Dendritic cell treated with granulocyte-macrophage colony-stimulating factor and Interleukin-4, amounts not matched to agents 40 ng/mL and 50 ng/mL, for 4 days (primary cell): ENCODE measurements at regions not wholly inside any gene's neighbourhood (a gene's known extent, or its start where the extent isn't known, plus 50 kb on each side); places are given as distances from the start of the nearest gene placed in this dataset.

Source experiments
- H3K27ac Mint-ChIP-seq: one replicate; pipeline ENCODE4 v1.8.0; 2022; ENCODE audit warnings: mild to moderate bottlenecking, mixed read lengths
- H3K27me3 Mint-ChIP-seq: one replicate; pipeline ENCODE4 v1.8.0; 2022; ENCODE audit warnings: mild to moderate bottlenecking, mixed read lengths
- H3K36me3 Mint-ChIP-seq: one replicate; pipeline ENCODE4 v1.8.0; 2022; ENCODE audit warnings: low read depth, mixed read lengths
- H3K4me1 Mint-ChIP-seq: one replicate; pipeline ENCODE4 v1.8.0; 2022; ENCODE audit warnings: low read depth, mixed read lengths
- H3K4me3 Mint-ChIP-seq: one replicate; pipeline ENCODE4 v1.8.0; 2022; ENCODE audit warnings: mild to moderate bottlenecking, moderate library complexity, mixed read lengths
- H3K9me3 Mint-ChIP-seq: one replicate; pipeline ENCODE4 v1.8.0; 2022; ENCODE audit warnings: mixed read lengths
- intact Hi-C: fragments of 100-400 bp; cut with micrococcal nuclease; formaldehyde crosslinking; loops from one replicate; pipeline ENCODE4 v1.15.0; 2022

DNA sequence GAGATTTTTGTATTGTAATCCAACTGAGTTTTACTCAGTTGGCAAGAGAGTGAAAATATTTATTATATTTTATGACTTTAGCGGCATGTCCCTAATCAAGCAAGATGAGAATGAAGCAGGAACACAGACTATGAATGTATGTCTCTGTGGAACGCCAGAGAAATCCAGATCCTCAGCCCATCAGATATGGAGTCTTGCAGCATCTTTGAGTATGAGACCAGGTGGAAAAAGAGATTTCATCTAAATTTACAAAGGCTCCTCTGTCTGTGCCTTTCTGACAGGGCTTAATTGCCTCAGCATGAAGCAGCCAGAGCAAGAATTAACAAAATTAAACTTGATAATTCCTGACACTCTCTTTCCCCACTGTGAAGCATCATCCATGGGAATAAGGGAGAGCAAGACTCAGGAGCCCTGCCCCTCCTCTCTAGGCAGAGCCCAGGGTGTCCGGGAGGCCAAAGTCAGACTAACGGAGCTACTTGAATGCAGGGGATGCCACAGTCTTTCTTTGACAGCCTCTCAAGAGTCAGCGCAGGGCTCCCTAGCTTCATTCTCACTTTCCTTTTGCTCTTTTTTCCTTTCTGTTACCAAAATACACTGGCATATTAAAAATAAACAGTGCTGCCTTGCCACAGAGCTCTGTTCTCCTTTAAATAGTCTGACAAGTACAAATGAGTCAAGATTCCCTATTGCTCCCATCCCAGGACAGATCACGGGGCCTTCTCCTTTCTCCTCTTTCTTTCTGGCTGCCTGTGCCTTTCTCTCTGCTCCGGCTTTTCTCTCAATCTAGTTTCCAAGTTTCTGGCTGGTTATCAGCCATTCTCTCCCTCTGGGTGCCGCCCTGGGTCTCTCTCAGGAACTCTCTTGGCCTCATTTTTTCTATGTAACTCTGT is 132.2 kb upstream of the INHBA start:
- Mint-ChIP-seq H3K4me3 (no peak overlapping the region), H3K9me3 (peaks cover 30% of the 10 kb centered on the region), H3K27me3 (no peaks in the 10 kb centered on the region), H3K36me3 (no peaks in the 10 kb centered on the region), H3K4me1 (peaks cover 13% of the 10 kb centered on the region), H3K27ac (no peak overlapping the region)
- intact Hi-C loops: no loop called here

DNA sequence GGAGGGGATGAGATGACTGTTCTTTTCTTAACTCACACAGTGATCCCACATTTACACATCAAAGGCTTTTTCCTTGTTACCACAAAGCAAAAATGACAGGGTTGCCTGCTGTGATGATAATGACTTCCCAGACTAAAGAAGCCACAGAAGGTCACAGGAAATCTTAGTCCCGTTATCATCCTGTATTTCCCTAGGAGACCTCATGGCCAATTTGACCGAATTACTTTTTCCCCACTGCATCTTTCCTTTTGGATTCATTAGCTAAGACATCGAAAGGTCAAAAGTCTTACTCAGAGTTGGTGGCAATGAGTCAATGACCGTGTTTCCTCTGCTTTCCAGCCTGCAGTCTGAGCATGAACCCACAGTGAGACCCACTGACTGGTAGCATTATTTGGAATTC is 130.1 kb upstream of the INHBA start:
- peaks cover 2% of the 10 kb centered on the region for H3K27me3 Mint-ChIP-seq
- H3K4me1 Mint-ChIP-seq: peaks cover 10% of the 10 kb centered on the region
- H3K9me3 Mint-ChIP-seq: peaks cover 21% of the 10 kb centered on the region
- H3K27ac Mint-ChIP-seq: no peak overlapping the region
- H3K4me3 Mint-ChIP-seq: no peak overlapping the region
- intact Hi-C loops: no loop called here
- no peaks in the 10 kb centered on the region for H3K36me3 Mint-ChIP-seq

DNA sequence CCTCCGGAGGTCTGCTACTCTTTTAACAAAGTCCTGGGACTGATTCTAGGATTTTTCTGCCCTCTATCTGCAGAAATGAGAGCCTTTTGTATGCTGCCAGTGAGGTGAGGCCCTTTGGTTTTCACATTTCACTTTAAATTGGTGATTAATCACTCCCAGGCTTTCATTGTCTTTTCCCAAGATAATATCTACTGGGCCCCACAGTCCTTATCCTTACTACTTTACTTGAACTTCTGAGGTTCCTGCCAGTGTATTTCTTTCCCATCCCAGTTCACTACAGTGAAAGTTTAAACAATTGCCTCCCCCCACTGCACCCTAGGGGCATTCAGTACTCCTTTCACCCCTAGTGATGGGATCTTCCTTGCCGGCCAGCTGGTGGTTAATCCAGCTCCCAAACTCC is 127.4 kb upstream of the INHBA start:
- Mint-ChIP-seq H3K4me1 (peaks cover 5% of the 10 kb centered on the region), H3K4me3 (no peak overlapping the region), H3K27me3 (peaks cover 2% of the 10 kb centered on the region), H3K36me3 (no peaks in the 10 kb centered on the region), H3K9me3 (peaks cover 15% of the 10 kb centered on the region), H3K27ac (no peak overlapping the region)
- intact Hi-C loops: no loop called here

DNA sequence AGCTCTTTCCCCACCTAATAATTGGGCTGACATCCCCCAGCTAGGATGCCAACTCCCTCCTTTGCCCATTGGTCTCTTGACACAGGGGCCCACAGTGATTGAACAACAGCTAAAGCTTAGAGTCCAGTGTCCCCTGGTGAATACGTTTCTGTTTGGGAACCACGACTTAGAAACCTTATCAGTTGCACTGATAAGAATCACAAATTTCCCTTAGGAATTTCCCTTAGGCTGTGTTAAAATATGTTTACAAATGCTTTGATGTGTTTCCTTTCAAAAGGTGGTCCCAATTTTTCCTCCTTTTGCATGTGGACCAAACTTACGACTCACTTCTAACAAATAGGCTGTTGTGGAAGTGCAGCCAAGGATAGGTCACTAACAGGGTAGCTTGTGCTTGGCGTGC is 126.0 kb upstream of the INHBA start:
- Mint-ChIP-seq H3K27ac (no peak overlapping the region), H3K4me3 (no peak overlapping the region), H3K36me3 (no peaks in the 10 kb centered on the region), H3K4me1 (peaks cover 6% of the 10 kb centered on the region), H3K27me3 (peaks cover 2% of the 10 kb centered on the region), H3K9me3 (peaks cover 15% of the 10 kb centered on the region)
- intact Hi-C loops: no loop called here

DNA sequence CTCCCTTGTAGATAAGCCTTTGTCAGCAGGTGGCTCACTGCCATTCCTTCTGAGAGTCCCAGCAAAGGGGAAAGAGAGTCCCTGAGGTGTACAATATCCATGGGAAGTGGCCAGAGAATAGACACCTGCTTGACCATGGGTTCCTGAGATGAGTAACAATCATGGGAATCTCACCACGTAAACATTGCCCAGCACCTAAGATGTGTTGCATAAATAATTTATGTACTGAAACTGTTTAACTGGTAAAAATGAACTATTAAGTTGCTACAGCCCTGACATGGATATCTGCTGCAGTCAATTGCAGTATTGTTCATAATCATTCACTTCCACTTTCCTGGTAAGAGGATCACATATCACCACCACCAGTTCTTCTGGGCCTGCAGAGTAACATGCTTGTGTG is 123.8 kb upstream of the INHBA start:
- intact Hi-C loops: no loop called here
- Mint-ChIP-seq H3K36me3 (no peaks in the 10 kb centered on the region), H3K4me1 (peaks cover 15% of the 10 kb centered on the region), H3K27me3 (peaks cover 2% of the 10 kb centered on the region), H3K4me3 (no peak overlapping the region), H3K27ac (no peak overlapping the region), H3K9me3 (peaks cover 8% of the 10 kb centered on the region)

DNA sequence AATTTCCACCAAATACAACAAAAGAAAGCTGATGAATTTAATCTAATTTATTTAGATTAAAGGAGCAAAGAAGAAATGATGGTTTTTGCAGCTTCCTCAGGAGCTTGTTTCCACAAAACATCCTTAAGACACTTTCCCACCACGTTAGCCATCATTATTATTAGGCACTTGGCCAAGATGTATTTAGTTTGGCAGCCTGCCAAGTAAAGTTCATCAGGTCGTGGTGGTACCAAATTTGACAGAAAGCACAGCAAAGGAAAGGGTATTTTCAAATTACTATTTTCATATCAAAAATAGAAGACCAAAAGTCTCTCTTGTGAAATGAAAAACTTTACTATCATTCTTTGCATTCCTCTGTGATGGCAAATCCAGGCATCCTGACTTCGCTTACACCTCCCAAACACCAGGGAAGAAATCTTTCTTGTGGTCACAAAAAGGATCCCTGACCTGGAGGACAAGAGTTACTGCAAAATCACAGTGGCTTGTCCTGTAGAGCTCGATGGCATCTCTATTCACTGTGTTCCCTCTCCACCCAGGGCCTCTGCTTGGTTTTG is 123.1 kb upstream of the INHBA start:
- H3K4me3 Mint-ChIP-seq: no peak overlapping the region
- peaks cover 15% of the 10 kb centered on the region for H3K4me1 Mint-ChIP-seq
- intact Hi-C loops: no loop called here
- no peaks in the 10 kb centered on the region for H3K36me3 Mint-ChIP-seq
- H3K9me3 Mint-ChIP-seq: peaks cover 8% of the 10 kb centered on the region
- peaks cover 2% of the 10 kb centered on the region for H3K27me3 Mint-ChIP-seq
- no peak overlapping the region for H3K27ac Mint-ChIP-seq

DNA sequence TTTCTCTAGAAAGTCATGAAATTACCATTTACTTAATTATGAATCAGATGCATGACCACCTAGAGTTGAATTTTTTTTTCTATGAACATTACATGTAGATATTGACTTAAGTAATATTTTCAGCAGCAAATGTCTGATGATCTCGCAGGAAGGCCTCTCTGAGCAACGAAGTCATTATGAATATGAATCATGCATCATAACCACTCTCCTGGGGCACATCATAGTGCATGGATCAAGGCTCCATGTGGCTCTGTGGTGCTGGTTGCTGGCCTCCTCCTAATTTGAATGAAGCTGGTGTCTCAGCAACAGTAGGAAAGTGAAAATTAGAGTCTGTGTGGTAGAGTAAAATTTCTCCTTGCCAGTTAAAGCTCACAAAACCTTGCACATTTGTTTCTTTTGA is 121.4 kb upstream of the INHBA start:
- intact Hi-C loops: no loop called here
- Mint-ChIP-seq H3K36me3 (no peaks in the 10 kb centered on the region), H3K4me3 (no peak overlapping the region), H3K4me1 (peaks cover 9% of the 10 kb centered on the region), H3K27ac (no peak overlapping the region), H3K9me3 (peaks cover 8% of the 10 kb centered on the region), H3K27me3 (no peaks in the 10 kb centered on the region)

DNA sequence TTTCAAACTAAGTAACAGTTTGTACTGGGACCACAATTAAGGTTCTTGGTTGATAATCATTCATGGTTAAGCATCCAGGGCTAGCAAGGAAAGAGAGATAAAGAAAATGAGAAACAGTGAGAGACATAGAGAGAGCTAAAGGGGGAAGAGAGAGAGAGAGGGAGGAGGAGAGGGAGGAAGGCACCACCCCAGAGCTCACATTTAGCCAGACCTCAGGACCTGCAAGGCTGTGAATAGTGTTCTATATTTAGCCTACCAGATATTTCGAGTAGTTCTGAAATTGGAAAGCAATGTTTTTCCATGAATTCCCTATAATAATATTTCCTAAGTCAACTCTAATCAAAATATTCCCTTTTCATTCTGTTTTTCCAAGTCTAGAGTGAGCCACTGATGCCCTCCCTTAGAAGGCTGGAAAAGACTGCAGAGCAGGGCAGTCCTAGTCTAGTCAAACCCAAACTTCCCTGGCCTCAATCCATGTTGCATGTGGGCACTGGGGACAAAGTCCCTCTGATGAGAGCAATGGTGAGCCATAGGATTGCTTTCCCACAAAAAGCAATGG is 119.4 kb upstream of the INHBA start:
- Mint-ChIP-seq H3K27ac (no peak overlapping the region), H3K4me3 (no peak overlapping the region), H3K36me3 (no peaks in the 10 kb centered on the region), H3K9me3 (peaks cover 8% of the 10 kb centered on the region), H3K4me1 (peaks cover 9% of the 10 kb centered on the region), H3K27me3 (no peaks in the 10 kb centered on the region)
- intact Hi-C loops: no loop called here

DNA sequence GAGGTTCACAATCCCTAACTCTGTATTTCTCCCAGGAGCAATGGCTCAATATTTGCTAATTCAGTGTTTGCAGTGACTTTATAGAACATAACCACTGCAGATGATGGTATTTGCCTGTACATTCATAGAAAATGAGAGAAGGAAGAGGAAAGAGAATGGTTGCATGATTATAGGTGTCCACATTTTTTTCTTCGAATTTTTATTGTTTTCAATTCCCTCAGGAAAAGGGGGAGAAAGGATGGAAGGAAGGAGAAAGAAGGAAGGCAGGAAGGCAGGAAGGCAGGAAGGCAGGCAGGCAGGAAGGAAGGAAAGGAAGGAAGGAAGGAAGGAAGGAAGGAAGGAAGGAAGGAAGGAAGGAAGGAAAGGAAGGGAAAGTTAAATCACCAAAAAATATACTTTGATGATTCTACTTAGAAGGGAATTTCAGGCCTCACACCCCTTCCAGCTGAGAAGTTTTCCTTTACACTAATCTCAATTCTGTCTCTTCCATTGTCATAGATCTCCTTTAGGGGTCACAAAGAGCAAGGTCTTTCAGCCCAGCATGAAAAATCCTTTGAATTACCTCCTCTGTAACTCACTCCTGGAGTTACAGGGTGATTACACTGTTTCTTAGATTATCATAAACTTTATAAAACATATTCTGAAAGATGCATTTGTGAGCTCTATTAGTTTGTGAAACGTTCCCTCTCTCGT is 118.8 kb upstream of the INHBA start:
- intact Hi-C loops: no loop called here
- Mint-ChIP-seq H3K9me3 (peaks cover 8% of the 10 kb centered on the region), H3K4me1 (peaks cover 9% of the 10 kb centered on the region), H3K4me3 (no peak overlapping the region), H3K27ac (no peak overlapping the region), H3K36me3 (no peaks in the 10 kb centered on the region), H3K27me3 (no peaks in the 10 kb centered on the region)

DNA sequence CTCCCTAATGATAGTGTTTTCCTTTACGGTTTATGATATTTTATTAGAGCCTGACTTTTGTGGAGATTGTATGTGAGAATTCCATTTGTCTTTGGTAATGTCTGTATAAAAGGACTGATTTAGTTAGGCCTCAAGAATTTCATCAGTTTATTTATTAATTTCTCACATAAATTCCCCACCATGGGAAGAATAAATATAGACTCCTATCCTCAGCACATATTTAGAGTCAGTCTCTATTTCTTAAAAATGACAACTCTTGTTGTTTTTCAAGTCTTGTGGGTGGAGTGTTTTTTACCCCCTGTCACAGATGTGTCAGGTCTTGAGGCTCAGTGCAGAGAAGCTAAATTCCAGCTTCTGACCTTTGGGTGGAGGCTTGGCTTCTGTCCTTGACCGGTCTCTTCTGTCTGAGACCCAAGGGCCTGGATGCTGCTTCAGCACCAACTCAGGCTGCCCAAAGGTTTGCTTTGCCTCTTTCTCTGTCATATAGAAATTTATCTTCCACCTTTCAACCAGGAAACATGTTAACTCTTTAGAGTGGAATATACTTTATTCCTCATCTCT is 117.3 kb upstream of the INHBA start:
- H3K9me3 Mint-ChIP-seq: peaks cover 8% of the 10 kb centered on the region
- no peak overlapping the region for H3K4me3 Mint-ChIP-seq
- H3K36me3 Mint-ChIP-seq: no peaks in the 10 kb centered on the region
- peaks cover 2% of the 10 kb centered on the region for H3K27me3 Mint-ChIP-seq
- peaks cover 21% of the 10 kb centered on the region for H3K4me1 Mint-ChIP-seq
- no peak overlapping the region for H3K27ac Mint-ChIP-seq
- intact Hi-C loops: no loop called here

DNA sequence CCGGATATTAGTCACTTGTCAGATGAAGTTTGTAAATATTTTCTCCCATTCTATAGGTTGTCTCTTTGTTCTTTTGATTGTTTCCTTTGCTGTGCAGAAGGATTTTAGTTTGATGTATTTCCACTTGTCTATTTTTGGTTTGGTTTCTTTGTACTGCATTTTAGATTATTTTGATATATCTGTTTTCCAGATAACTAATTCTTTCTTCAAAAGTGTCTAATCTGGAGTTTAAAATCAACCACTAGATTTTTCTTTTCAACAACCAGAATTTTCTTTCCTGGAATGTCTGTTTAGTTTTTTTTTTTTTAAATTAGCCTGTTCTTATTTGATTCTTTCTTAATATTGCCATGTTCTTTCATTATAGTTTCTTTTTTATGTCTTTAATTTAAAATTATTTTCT is 116.8 kb upstream of the INHBA start:
- Mint-ChIP-seq H3K4me1 (peaks cover 26% of the 10 kb centered on the region), H3K36me3 (no peaks in the 10 kb centered on the region), H3K4me3 (no peak overlapping the region), H3K27me3 (peaks cover 7% of the 10 kb centered on the region), H3K27ac (no peak overlapping the region), H3K9me3 (peaks cover 8% of the 10 kb centered on the region)
- intact Hi-C loops: no loop called here

DNA sequence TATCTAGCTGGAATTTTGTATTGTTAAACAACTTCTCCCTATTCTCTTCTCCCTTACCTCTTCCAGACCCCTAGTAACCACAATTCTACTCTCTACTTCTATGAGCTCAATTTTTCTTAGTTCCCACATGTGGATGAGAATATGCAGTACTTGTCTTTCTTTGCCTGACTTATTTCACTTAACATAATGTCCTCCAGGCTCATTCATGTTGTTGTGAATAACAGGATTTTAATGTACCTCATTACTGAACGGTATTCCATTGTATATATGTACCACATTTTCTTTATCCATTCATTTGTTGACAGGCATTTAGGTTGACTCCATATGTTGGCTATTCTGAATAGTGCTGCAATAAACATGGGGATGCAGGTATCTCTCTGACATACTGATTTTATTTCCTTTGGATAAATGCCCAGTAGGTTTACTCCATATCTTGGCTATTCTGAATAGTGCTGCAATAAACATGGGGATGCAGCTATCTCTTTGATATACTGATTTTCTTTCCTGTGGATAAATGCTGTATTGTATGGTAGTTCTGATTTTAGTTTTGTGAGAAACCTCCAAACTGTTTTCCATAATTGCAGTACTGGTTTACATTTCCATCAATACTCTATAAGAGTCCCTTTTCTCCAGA is 116.0 kb upstream of the INHBA start:
- intact Hi-C loops: no loop called here
- H3K27me3 Mint-ChIP-seq: peaks cover 8% of the 10 kb centered on the region

DNA sequence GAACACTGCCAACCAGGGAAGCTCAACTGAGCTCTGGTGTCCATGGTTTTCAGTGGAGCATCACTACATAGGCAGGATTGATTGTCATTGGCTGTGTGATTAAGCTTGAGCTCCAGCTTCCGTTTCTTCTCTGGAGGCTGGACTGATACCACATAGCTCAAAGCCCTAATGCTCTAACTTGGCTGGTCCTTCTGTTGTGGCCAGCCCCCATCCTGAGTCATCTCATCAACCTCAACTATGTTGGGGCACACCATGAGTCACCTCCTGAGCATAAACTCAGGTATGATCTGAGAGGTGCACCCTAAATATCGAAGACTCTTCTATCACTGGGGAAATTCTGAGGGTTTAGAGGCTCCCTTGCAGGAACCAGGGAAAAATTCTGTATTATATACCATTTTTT is 114.5 kb upstream of the INHBA start:
- Mint-ChIP-seq H3K9me3 (peaks cover 8% of the 10 kb centered on the region), H3K27me3 (peaks cover 11% of the 10 kb centered on the region), H3K36me3 (no peaks in the 10 kb centered on the region), H3K27ac (no peak overlapping the region), H3K4me1 (peaks cover 35% of the 10 kb centered on the region), H3K4me3 (no peak overlapping the region)
- intact Hi-C loops: no loop called here

More for the DNA sequence above, 116.0 kb upstream of the INHBA start:
- Mint-ChIP-seq H3K4me3 (no peak overlapping the region), H3K27ac (no peak overlapping the region), H3K36me3 (no peaks in the 10 kb centered on the region), H3K9me3 (peaks cover 8% of the 10 kb centered on the region), H3K4me1 (peaks cover 29% of the 10 kb centered on the region)
